GM19468 (cell line): ENCODE measurements at regions not wholly inside any gene's neighbourhood (a gene's known extent, or its start where the extent isn't known, plus 50 kb on each side); places are given as distances from the start of the nearest gene placed in this dataset.

Source experiments
- ATAC-seq: cut with Tn5 transposase; IDR thresholded peaks from one replicate; pipeline ENCODE4 v1.9.1; 2021; ENCODE audit warnings: mild to moderate bottlenecking, moderate library complexity, moderate number of reproducible peaks; ENCODE audit not compliant: unreplicated experiment; ENCODE audit errors: extremely low read depth

- ATAC-seq: no peak
Measured at GRCh38 chr10:83346266-83346910, 792.9 kb upstream of the GHITM start.

DNA sequence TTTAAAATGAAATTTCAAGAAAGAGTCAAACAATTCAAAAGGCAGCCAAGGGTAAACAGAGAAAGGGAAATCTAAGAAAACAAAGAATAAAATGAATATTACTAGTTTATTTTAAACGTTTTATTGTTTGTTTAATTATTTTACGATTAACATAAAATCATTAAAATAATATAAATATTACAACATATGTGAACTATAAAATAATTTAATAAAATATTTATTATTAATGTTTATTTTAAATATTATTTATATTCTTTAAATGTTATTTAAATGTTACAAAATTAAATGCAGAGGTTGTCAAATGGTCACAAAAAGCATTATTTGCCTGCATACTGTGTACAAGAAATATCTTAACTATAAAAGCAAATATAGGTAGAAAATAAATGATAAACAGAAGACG lies 786.7 kb upstream of the GHITM start:
- ATAC-seq: no peak

- ATAC-seq: no peak
Measured at GRCh38 chr10:83354456-83354855, 784.9 kb upstream of the GHITM start.

DNA sequence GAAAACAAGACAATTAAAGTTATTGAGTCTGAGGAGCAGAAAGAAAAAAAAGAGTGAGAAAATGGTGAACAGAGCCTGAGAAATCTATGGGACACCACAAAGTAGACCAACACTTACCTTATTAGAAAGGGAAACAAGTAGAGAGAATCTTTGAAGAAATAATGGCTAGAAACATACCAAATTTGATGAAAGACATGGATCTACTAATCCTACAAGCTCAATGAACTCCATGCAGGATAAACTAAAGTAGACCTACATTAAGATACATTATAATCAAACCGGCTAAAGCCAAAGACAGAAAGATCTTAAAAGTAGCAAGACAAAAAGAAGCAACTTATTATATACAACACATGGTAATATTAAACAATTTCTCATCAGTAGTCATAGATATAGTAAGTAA lies 782.3 kb upstream of the GHITM start:
- ATAC-seq: no peak

DNA sequence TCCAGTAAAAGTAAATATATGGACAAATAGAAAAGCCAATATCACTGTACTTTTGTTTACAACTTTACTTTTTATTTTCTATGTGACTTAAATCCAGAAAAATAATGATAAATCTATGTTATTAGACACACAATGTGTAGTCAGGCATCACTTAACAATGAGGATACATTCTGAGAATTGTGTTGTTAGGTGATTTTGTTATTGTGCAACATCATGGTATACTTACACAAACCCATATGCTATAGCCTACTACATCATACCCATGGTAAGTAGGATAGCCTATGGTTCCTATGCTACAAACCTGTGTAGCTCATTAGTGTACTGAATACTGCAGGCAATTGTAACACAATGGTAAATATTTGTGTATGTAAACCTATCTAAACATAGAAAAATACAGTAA lies 781.7 kb upstream of the GHITM start:
- ATAC-seq: no peak

DNA sequence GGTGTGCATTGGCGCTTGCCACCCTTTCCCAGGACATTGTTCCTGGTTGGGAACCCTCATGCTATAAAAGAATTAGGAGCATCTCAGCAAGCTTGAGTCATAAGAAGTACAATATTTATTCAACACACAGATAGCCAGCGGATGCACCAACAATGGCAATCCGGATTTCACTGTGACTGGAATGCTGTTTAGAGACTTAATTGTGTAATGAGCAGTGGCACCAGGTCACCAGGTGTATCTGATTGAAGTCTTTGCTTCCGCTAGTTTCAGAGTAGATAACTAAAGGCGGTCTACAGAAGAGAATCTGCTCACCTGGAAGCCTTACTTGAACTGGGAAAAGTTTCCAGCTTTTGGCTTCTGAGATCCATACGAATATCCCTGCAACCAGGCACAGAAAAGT lies 772.3 kb upstream of the GHITM start:
- no peak for ATAC-seq

DNA sequence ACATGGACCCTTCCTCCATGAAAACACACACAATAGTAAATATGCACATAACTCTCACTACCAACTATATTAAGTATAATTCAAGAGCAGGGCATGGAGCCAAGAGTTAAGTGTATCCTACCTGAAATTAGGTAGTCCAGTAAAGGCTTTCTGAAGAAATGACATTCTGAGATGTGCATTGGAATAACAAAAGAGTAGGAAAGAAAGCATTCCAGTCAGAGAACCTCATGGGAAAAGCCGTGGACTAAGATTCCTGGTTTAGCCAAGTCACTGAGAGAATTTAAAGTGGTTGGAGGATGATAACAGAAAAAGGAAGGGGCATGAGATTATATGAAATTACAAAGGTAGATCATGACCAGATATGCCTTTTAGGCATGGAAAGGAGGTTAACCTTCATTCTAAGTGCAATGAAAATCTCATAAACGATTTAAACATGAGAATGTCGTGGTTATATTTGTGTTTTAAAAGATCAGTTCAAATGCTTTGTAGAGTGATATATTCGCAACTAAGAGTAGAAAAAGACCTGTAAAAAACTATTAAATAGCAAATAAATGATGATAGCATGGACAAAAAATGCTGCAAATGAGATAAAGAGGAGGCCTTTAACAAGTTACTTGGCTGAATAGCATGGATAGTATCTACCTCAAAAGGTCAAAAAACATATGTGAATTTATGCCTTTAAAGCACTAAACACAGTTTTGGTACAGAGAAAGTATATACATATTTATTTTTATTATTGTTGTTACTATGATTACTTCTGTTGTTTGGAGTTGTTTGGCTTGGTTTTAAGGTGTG lies 767.4 kb upstream of the GHITM start:
- no peak for ATAC-seq

GRCh38 chr10:83372646-83373045 lies 766.7 kb upstream of the GHITM start:
- ATAC-seq: no peak

GRCh38 chr10:83373671-83374070 lies 765.6 kb upstream of the GHITM start:
- no peak for ATAC-seq

- ATAC-seq: no peak
Measured at GRCh38 chr10:83374741-83375140, 764.6 kb upstream of the GHITM start.

DNA sequence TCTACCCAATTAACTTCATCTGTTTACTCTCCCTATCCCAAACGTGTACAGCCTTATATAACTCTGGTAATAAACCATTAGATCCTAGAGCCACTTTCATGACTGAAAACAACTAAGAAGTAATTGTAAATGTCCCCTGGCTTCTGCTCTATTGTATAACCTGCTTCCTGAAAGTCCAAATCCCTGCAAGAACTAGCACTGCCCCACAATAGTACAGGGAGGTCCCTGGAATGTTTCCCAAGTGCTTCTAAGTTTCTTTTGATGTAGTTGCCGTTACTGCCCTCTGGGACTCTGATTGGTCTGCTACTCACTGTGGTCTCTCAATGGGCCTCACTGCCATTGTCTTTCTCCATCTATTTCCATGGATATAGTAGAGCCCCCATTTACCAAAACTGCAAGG lies 764.0 kb upstream of the GHITM start:
- ATAC-seq: no peak

DNA sequence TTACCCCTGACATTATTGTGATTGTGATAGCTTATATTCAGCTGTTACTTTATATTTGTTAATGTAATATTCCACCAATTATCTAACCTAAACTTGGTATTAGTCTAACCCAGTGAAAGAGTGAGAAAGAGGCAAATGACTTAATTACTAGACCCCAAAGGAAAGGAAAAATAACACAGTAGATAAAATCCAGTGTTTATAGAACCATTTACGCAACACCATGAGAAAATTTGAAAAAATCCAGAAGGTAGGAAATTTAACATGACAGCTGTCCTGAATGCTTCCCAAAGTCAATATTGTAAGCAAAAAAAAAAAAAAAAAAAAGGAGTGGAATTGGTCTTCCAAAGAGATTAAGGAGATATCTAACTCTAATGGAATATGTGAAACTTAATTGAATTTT lies 741.5 kb upstream of the GHITM start:
- no peak for ATAC-seq

- ATAC-seq: no peak
Measured at GRCh38 chr10:83410570-83410969, 728.7 kb upstream of the GHITM start.

GRCh38 chr10:83425306-83425705 lies 714.0 kb upstream of the GHITM start:
- ATAC-seq: no peak

- ATAC-seq: no peak
Measured at GRCh38 chr10:83427101-83427500, 712.2 kb upstream of the GHITM start.

DNA sequence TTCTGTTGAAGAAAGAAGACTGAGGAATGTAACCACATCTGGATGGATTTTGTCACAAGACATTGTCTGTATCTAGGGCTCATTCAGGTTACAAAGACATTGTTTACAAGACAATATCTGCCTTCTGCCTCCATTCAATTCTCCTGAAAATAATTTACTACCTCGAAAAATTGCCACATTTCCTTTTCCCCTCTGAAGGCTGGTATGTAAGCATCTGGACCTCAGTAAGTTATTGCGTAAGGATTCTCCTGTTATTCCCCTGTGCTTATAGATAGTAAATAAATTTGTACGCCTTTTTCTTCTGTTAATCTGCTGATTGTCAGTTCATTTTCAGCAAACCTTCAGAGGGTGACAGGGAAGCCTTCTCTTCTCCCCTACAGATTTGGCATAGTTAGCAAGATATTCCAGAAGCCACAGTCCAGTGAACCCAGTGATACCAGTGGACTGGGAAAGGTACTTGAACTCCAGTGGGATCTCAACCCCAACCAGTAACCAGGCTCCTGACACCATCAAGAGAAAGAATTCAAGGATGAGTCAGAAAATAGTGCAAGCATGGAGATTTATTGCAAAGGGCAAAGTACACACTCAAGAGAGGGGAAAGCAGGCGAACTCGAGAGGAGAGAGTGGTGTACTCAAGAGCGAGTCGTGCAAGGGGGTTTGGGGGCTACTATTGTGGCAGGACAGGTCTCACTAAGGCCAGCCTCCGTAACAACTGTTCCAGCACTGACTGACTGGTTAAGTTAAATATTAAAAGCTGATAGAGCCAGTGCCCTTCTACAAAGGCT lies 706.9 kb upstream of the GHITM start:
- no peak for ATAC-seq

DNA sequence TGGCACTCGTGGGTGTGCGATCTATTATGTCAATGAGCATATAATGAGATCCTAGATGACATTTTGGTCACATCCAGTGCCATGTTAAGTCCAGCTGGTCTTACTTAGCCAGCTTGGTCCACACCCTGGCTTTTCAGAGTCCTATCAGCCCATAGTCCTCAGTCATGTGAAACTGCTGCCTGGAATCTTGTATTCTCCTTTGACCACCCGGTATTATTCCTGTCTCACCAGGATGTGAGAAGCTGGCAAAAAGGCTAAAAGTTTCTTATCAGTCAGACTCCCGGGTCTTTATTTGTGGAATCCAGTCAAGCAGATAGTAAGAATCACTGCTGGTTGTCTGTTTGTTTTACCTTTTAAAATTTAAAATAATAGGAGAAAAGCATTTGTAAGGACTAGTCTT lies 705.6 kb upstream of the GHITM start:
- ATAC-seq: no peak

GRCh38 chr10:83448013-83448412 lies 691.3 kb upstream of the GHITM start:
- no peak for ATAC-seq

GRCh38 chr10:83458611-83459010 lies 680.7 kb upstream of the GHITM start:
- ATAC-seq: no peak

- ATAC-seq: no peak
Measured at GRCh38 chr10:83459124-83459523, 680.2 kb upstream of the GHITM start.

GRCh38 chr10:83469728-83470331 lies 669.5 kb upstream of the GHITM start:
- ATAC-seq: no peak
